GM21723 (cell line): ENCODE measurements at regions not wholly inside any gene's neighbourhood (a gene's known extent, or its start where the extent isn't known, plus 50 kb on each side); places are given as distances from the start of the nearest gene placed in this dataset.
"Not testable (repeated sequence)": the region's sequence is repeated elsewhere in the genome, so short reads cannot be mapped to it uniquely, and the experiment has no call there.

Experiments
- ATAC-seq: cut with Tn5 transposase; IDR thresholded peaks from one replicate; pipeline ENCODE4 v1.9.1; 2021; ENCODE audit warnings: mild to moderate bottlenecking, moderate library complexity; ENCODE audit not compliant: unreplicated experiment

GRCh38 chr2:76697439-76697838 lies 824.7 kb downstream of the LRRTM4 start:
- not testable (repeated sequence) for ATAC-seq

GRCh38 chr2:76692908-76693307 lies 829.3 kb downstream of the LRRTM4 start:
- no peak for ATAC-seq

GRCh38 chr2:76688732-76689131 lies 833.4 kb downstream of the LRRTM4 start:
- no peak for ATAC-seq

- no peak for ATAC-seq
These were observed 834.3 kb downstream of the LRRTM4 start for GRCh38 chr2:76687923-76688322.

GRCh38 chr2:76684756-76685155 lies 837.4 kb downstream of the LRRTM4 start:
- no peak for ATAC-seq

- ATAC-seq, result no peak
These were observed 843.2 kb downstream of the LRRTM4 start for GRCh38 chr2:76679025-76679396.

- ATAC-seq, result no peak
These were observed 843.7 kb downstream of the LRRTM4 start for GRCh38 chr2:76678383-76679024.

- no peak for ATAC-seq
These were observed 847.0 kb downstream of the LRRTM4 start for GRCh38 chr2:76675212-76675611.

GRCh38 chr2:76672798-76673197 lies 849.4 kb downstream of the LRRTM4 start:
- no peak for ATAC-seq

GRCh38 chr2:76669966-76670465 lies 852.2 kb downstream of the LRRTM4 start:
- no peak for ATAC-seq

GRCh38 chr2:76668279-76668678 lies 853.9 kb downstream of the LRRTM4 start:
- no peak for ATAC-seq

GRCh38 chr2:76667821-76668271 lies 854.3 kb downstream of the LRRTM4 start:
- no peak for ATAC-seq

- no peak for ATAC-seq
These were observed 880.0 kb downstream of the LRRTM4 start for GRCh38 chr2:76642129-76642528.

GRCh38 chr2:76641506-76641905 lies 880.7 kb downstream of the LRRTM4 start:
- no peak for ATAC-seq

GRCh38 chr2:76640905-76641304 lies 881.3 kb downstream of the LRRTM4 start:
- ATAC-seq, result no peak

- no peak for ATAC-seq
These were observed 883.0 kb downstream of the LRRTM4 start for GRCh38 chr2:76639171-76639680.

- no peak for ATAC-seq
These were observed 888.8 kb downstream of the LRRTM4 start for GRCh38 chr2:76633276-76633921.

- ATAC-seq, result no peak
These were observed 897.1 kb downstream of the LRRTM4 start for GRCh38 chr2:76625101-76625500.

GRCh38 chr2:76613330-76613729 lies 902.6 kb upstream of the GCFC2 start:
- ATAC-seq, result no peak

- no peak for ATAC-seq
These were observed 902.0 kb upstream of the GCFC2 start for GRCh38 chr2:76612764-76613163.

GRCh38 chr2:76610451-76610850 lies 899.7 kb upstream of the GCFC2 start:
- no peak for ATAC-seq

- peak; percentile 98 for ATAC-seq
These were observed 889.1 kb upstream of the GCFC2 start for GRCh38 chr2:76599732-76600368.
